K562 (cell line): ENCODE measurements at regions not wholly inside any gene's neighbourhood (a gene's known extent, or its start where the extent isn't known, plus 50 kb on each side); places are given as distances from the start of the nearest gene placed in this dataset.

Experiments
- BHLHE40 ChIP-seq: IDR thresholded peaks from 2 replicates; pipeline ENCODE4 v1.6.1; 2011; ENCODE audit warnings: low read length, improper control_type of control experiment
- CHD1 ChIP-seq: fragments of 200-600 bp; sonication (generic); IDR thresholded peaks from one replicate; pipeline ENCODE4 v1.6.1; 2012; ENCODE audit warnings: mild to moderate bottlenecking, moderate library complexity, low read length, inconsistent platforms
- CTCF ChIP-seq, 3 experiments: IDR thresholded peaks in 2 of 3; conservative IDR thresholded peaks in 1 of 3; 2 replicates each; pipeline ENCODE4 v1.5.1; 2011 to 2012; ENCODE audit warnings: low read length in 3 of 3, mild to moderate bottlenecking in 3 of 3, control low read depth in 2 of 3, improper control_type of control experiment in 1 of 3, inconsistent platforms in 1 of 3, low read depth in 1 of 3, mixed read lengths in 1 of 3, moderate library complexity in 1 of 3; ENCODE audit not compliant: insufficient read depth in 2 of 3
- FOSL1 ChIP-seq: fragments of 200-800 bp; sonication (Bioruptor generic); conservative IDR thresholded peaks from 2 replicates; pipeline ENCODE4 v1.6.1; 2016; ENCODE audit warnings: missing genetic modification characterization, missing compliant biosample characterization
- HCFC1 ChIP-seq: IDR thresholded peaks from 2 replicates; pipeline ENCODE4 v1.6.1; 2012; ENCODE audit warnings: low read depth, low read length, improper control_type of control experiment
- KDM2B ChIP-seq: fragments of 250-450 bp; sonication (Bioruptor Pico); IDR thresholded peaks from 2 replicates; pipeline ENCODE4 v1.8.0; 2021; ENCODE audit warnings: mild to moderate bottlenecking, moderate library complexity
- NFIC ChIP-seq: fragments of 450-650 bp; IDR thresholded peaks from 2 replicates; pipeline ENCODE4 v1.6.1; 2017; ENCODE audit warnings: mild to moderate bottlenecking, inconsistent platforms
- NR2C2 ChIP-seq, 2 experiments: fragments of 200-800 bp in 1 of 2; sonication (Bioruptor generic) in 1 of 2; sonication (generic) in 1 of 2; formaldehyde crosslinking in 1 of 2; IDR thresholded peaks; 2 replicates each; pipeline versions ENCODE4 v1.6.1 to v1.8.0; 2016 to 2022; ENCODE audit warnings: mild to moderate bottlenecking in 1 of 2, missing compliant biosample characterization in 1 of 2, missing genetic modification characterization in 1 of 2, missing genetic modification reagents in 1 of 2
- POLR2A ChIP-seq: fragments of 450-650 bp; conservative IDR thresholded peaks from 2 replicates; pipeline ENCODE4 v1.6.1; 2016
- YY1 ChIP-seq, 3 experiments: IDR thresholded peaks; 2 replicates each; pipeline ENCODE4 v1.6.1; 2011; ENCODE audit warnings: low read length in 2 of 3, mild to moderate bottlenecking in 2 of 3, moderate library complexity in 2 of 3, borderline replicate concordance in 1 of 3, control low read depth in 1 of 3, low read depth in 1 of 3; ENCODE audit not compliant: insufficient read depth in 3 of 3, insufficient replicate concordance in 2 of 3, control insufficient read depth in 1 of 3, insufficient read length in 1 of 3; ENCODE audit errors: extremely low read depth in 1 of 3
- ZFX ChIP-seq: sonication (generic); formaldehyde crosslinking; IDR thresholded peaks from 2 replicates; pipeline ENCODE4 v1.8.0; 2022; ENCODE audit warnings: mild to moderate bottlenecking, missing genetic modification reagents, moderate library complexity

GRCh38 chr22:49621601-49622210, 206.0 kb downstream of the BRD1 start:
- TF ChIP-seq FOSL1 (no peak), BHLHE40 (no peak), YY1 (IDR thresholded peaks at IDR 0.05; ENCODE audit: borderline replicate concordance in 1 of 3, control insufficient read depth in 1 of 3, extremely low read depth in 1 of 3, insufficient read depth in 3 of 3, insufficient read length in 1 of 3, insufficient replicate concordance in 2 of 3, low read depth in 1 of 3, low read length in 2 of 3) (no peak), HCFC1 (no peak), POLR2A (no peak), NFIC (no peak), CHD1 (no peak), ZFX (CRISPR knock-in tag) (no peak), KDM2B (CRISPR knock-in tag) (no peak), NR2C2 (CRISPR knock-in tag; IDR thresholded peaks at IDR 0.05) (no peak), NR2C2 (tag; IDR thresholded peaks at IDR 0.05) (no peak), CTCF (IDR thresholded peaks at IDR 0.05 in 2 of 3, conservative IDR thresholded peaks at IDR 0.05 in 1 of 3; ENCODE audit: insufficient read depth in 2 of 3, low read depth in 1 of 3, low read length in 3 of 3) (no peak)
